WERI-Rb-1 (cell line): ENCODE measurements at regions not wholly inside any gene's neighbourhood (a gene's known extent, or its start where the extent isn't known, plus 50 kb on each side); places are given as distances from the start of the nearest gene placed in this dataset.

ENCODE experiments used
- DNase-seq: peaks from one replicate; pipeline ENCODE4 v3.0.0-alpha.2; 2020
- H3K27ac ChIP-seq: fragments of 250-450 bp; sonication (Bioruptor Pico); 2 replicates; pipeline ENCODE4 v1.5.1; 2020; ENCODE audit warnings: mild to moderate bottlenecking, moderate library complexity
- H3K27me3 ChIP-seq: fragments of 250-450 bp; sonication (Bioruptor Pico); 2 replicates; pipeline ENCODE4 v1.5.1; 2021; ENCODE audit warnings: mild to moderate bottlenecking, low read depth, moderate library complexity; ENCODE audit not compliant: insufficient read depth, severe bottlenecking
- H3K36me3 ChIP-seq: fragments of 250-450 bp; sonication (Bioruptor Pico); 2 replicates; pipeline ENCODE4 v1.5.1; 2020; ENCODE audit warnings: mild to moderate bottlenecking, moderate library complexity
- H3K4me3 ChIP-seq: 2 replicates; pipeline ENCODE4 v1.5.1; 2011; ENCODE audit warnings: low read depth, mild to moderate bottlenecking, control low read depth, low read length
- H3K9me3 ChIP-seq: fragments of 250-450 bp; sonication (Bioruptor Pico); 2 replicates; pipeline ENCODE4 v1.5.1; 2021; ENCODE audit warnings: mild to moderate bottlenecking, moderate library complexity; ENCODE audit not compliant: severe bottlenecking
- TF ChIP-seq, protein P1 (sequence below): IDR thresholded peaks from 2 replicates; pipeline ENCODE4 v1.5.1; 2011; ENCODE audit warnings: low read depth, mild to moderate bottlenecking, control low read depth, inconsistent platforms, low read length

DNA sequence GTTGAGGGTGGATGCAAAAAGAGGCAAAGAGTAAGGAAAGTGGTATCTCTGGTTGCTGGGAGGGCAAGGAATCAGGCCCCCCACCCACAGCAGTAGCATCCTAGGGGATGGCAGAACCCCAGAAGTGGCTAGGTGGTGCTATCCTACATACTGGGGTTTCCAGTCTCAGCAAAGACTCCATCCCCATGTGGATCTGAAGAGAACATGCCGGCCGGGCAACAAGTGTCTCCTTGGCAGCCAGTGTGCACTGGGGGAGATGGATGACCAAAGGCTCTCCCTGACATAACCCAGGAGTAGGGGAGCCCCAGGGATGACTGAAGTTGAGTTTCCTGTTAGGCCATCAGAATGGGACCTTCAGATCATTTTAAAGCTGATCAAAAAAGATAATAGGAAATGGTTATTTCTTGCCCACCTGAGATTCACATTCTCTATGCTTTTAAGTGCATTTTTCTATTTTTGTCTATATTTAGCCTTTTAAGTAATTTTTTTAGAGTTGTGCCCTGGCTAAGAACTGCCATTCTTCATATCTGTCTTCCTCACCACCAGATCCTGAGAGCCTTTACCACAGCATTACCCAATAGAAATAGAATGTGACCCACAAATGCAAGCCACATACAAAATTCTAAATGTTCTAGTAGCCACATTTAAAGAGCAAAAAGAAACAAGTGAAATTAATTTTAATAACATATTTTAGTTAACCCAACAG is 78.7 kb upstream of the SMIM23 start:
- H3K27me3 ChIP-seq, result peaks cover 41% of the 10 kb centered on the region
- no peaks in the 10 kb centered on the region for H3K36me3 ChIP-seq
- no peak overlapping the region for H3K4me3 ChIP-seq
- TF ChIP-seq, protein P1, sequence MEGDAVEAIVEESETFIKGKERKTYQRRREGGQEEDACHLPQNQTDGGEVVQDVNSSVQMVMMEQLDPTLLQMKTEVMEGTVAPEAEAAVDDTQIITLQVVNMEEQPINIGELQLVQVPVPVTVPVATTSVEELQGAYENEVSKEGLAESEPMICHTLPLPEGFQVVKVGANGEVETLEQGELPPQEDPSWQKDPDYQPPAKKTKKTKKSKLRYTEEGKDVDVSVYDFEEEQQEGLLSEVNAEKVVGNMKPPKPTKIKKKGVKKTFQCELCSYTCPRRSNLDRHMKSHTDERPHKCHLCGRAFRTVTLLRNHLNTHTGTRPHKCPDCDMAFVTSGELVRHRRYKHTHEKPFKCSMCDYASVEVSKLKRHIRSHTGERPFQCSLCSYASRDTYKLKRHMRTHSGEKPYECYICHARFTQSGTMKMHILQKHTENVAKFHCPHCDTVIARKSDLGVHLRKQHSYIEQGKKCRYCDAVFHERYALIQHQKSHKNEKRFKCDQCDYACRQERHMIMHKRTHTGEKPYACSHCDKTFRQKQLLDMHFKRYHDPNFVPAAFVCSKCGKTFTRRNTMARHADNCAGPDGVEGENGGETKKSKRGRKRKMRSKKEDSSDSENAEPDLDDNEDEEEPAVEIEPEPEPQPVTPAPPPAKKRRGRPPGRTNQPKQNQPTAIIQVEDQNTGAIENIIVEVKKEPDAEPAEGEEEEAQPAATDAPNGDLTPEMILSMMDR, result no peak
- no peaks in the 10 kb centered on the region for H3K9me3 ChIP-seq
- DNase-seq, result no peak
- no peak overlapping the region for H3K27ac ChIP-seq

DNA sequence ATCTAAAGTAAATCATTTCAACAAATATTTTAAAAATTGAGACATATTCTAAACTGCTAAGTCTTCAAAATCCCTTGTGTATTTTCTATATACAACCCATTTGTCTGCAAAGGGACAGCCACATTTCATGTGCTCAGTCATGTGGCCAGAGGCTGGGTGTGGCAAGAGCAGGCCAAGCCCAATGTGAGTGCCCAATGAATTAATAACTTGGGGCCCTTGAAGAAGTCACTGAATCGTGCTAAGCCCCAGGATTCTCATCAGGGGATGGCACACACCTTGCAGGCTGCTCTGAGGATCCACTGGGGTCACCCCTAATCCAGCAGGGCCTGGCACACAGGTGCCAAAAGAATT is 78.2 kb upstream of the SMIM23 start:
- no peak overlapping the region for H3K4me3 ChIP-seq
- H3K36me3 ChIP-seq, result no peaks in the 10 kb centered on the region
- TF ChIP-seq, protein P1, result no peak
- peaks cover 37% of the 10 kb centered on the region for H3K27me3 ChIP-seq
- DNase-seq, result no peak
- no peaks in the 10 kb centered on the region for H3K9me3 ChIP-seq
- H3K27ac ChIP-seq, result no peak overlapping the region

GRCh38 chr5:171709930-171710329 is 75.7 kb upstream of the SMIM23 start:
- TF ChIP-seq, protein P1, result no peak
- no peak for DNase-seq
- Histone ChIP-seq H3K36me3 (no peaks in the 10 kb centered on the region), H3K27ac (no peak overlapping the region), H3K4me3 (no peak overlapping the region), H3K27me3 (peaks cover 27% of the 10 kb centered on the region), H3K9me3 (no peaks in the 10 kb centered on the region)

DNA sequence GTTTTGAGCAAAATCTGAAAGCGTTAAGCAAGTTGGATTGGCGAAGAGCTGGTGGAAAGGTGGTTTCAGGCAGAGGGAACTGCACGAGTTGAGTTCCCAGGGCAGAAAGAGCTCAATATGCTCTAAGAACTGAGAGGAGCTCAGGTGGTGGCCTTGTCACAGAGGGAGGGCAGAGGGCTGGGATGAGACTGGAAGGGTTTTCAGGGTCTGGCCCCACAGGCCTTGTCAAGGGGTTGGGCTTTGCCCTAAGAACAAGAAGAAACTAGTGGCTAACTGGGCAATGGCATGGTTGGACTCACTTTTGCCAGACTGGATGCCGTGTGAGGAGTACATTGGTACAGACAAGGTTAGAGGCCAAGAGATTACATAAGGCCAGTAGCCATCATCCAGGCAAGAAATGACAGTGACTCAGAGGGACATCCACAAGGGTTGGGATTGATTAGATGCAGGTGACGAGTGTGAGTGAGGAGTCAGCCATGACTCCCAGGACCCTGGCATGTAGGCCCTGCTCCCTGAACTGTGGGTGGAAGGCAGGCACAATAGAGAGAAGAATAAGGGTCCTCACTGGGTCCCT is 75.1 kb upstream of the SMIM23 start:
- Histone ChIP-seq H3K9me3 (no peaks in the 10 kb centered on the region), H3K36me3 (no peaks in the 10 kb centered on the region), H3K27ac (no peak overlapping the region), H3K4me3 (no peak overlapping the region), H3K27me3 (peaks cover 26% of the 10 kb centered on the region)
- TF ChIP-seq, protein P1, result no peak
- DNase-seq, result no peak

GRCh38 chr5:171711571-171711970 is 74.0 kb upstream of the SMIM23 start:
- Histone ChIP-seq H3K27me3 (peaks cover 20% of the 10 kb centered on the region), H3K9me3 (no peaks in the 10 kb centered on the region), H3K4me3 (no peak overlapping the region), H3K27ac (no peak overlapping the region), H3K36me3 (no peaks in the 10 kb centered on the region)
- TF ChIP-seq, protein P1, result no peak
- DNase-seq, result no peak

DNA sequence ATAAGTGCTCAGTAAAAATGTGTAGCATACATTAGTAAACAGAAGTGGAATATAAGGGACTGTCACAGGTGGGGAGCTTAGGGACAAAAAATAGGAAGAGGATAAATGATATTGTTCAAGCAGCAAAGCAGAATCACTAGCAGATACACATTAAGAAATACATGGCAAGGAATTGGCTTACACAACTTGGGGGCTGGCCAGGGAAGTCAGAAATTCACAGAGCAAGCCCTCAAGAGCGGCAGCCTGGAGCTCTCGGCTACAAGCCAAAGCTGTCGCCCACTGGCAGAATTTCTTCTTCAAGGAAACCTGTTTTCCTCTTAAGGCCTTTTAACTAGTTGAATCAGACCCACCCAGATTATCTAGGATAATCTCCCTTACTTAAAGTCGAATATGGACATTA is 73.0 kb upstream of the SMIM23 start:
- TF ChIP-seq, protein P1, result no peak
- no peaks in the 10 kb centered on the region for H3K9me3 ChIP-seq
- peaks cover 21% of the 10 kb centered on the region for H3K27me3 ChIP-seq
- H3K27ac ChIP-seq, result no peak overlapping the region
- no peaks in the 10 kb centered on the region for H3K36me3 ChIP-seq
- no peak overlapping the region for H3K4me3 ChIP-seq
- DNase-seq, result no peak
